ENCODE measurements at regions not wholly inside any gene's neighbourhood (a gene's known extent, or its start where the extent isn't known, plus 50 kb on each side); places are given as distances from the start of the nearest gene placed in this dataset.

DNA sequence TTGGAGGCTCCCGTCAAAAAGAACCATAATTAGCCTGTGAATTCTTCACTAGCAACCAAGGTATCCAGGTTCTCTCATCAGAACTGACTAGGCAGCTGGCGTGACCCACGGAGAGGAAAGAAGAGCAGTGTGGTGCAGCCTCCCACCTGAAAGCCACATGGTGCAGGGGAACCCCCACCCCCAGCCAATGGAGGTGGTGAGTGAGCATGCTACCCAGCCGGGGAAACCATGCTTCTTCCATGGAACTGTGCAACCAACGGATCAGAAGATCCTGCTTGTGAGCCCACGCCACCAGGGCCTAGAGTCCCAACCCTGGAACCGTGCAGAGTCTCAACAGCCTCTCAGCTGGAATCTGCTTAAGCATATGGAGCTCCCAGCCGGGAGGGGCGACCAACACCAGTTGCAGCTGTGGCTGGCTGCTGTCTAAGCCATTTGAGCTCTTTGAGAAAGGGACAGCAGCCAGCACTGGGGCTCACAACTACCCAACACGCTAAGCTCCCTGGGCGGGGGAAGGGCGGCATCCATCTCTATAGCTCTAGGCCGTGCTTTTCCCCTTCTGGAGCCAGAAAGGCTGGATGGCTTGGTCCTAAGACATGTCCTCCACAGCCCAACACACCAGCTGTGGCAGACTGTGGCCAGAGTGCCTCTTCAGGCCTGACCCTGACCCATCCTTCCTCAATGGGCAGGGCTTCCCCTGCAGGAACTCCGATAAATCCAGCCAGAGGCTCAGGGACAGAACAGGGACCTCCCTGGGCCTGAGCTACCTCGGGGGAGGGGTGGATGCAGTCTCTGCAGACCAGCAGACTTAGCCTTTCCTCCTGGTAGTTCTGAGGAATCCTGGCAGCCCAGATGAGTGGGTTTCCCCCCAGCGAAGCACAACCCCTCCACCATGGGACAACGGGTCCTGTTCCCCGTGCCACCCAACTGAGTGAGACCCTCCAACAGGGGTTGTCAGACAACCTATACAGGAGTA is 151.4 kb upstream of the NXPH2 start:
- Histone ChIP-seq H3K9ac (ENCODE audit: low read depth, low read length) (no peak overlapping the region), H3K27ac (ENCODE audit: low read depth, low read length) (no peak overlapping the region), H3K9me3 (ENCODE audit: insufficient read depth, low read depth, low read length) (no peaks in the 10 kb centered on the region), H3K36me3 (ENCODE audit: insufficient read depth, low read length) (no peaks in the 10 kb centered on the region), H3K4me3 (ENCODE audit: low read length) (no peak overlapping the region), H3K27me3 (ENCODE audit: insufficient read depth, low read length) (no peaks in the 10 kb centered on the region), H3K4me1 (ENCODE audit: insufficient read depth, low read length) (peaks cover 4% of the 10 kb centered on the region; the same call in 1 of the 2 replicates)
- 90% methylated on average over 18 of the region's 18 CpGs for WGBS

DNA sequence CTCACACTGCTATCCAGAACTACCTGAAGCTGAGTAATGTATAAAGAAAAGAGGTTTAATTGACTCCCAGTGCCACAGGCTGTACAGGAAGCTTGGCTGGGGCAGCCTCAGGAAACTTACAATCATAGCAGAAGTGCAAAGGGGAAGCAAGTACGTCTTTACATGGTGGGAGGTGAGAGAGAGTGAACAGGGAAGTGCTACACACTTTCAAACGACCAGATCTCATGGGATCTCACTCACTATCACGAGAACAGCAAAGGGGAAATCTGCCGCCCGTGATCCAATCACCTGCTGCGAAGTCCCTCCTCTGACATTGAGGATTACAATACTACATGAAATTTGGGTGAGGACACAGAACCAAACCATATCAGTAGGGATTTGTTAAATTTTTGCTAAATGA is 150.4 kb upstream of the NXPH2 start:
- H3K4me3 ChIP-seq (ENCODE audit: low read length) = no peak overlapping the region
- H3K9me3 ChIP-seq (ENCODE audit: insufficient read depth, low read depth, low read length) = no peaks in the 10 kb centered on the region
- no peak overlapping the region for H3K27ac ChIP-seq (ENCODE audit: low read depth, low read length)
- H3K4me1 ChIP-seq (ENCODE audit: insufficient read depth, low read length) = peaks cover 5% of the 10 kb centered on the region; the same call in 1 of the 2 replicates
- H3K36me3 ChIP-seq (ENCODE audit: insufficient read depth, low read length) = no peaks in the 10 kb centered on the region
- WGBS = 95% methylated on average over 6 of the region's 6 CpGs
- H3K27me3 ChIP-seq (ENCODE audit: insufficient read depth, low read length) = no peaks in the 10 kb centered on the region
- H3K9ac ChIP-seq (ENCODE audit: low read depth, low read length) = no peak overlapping the region

DNA sequence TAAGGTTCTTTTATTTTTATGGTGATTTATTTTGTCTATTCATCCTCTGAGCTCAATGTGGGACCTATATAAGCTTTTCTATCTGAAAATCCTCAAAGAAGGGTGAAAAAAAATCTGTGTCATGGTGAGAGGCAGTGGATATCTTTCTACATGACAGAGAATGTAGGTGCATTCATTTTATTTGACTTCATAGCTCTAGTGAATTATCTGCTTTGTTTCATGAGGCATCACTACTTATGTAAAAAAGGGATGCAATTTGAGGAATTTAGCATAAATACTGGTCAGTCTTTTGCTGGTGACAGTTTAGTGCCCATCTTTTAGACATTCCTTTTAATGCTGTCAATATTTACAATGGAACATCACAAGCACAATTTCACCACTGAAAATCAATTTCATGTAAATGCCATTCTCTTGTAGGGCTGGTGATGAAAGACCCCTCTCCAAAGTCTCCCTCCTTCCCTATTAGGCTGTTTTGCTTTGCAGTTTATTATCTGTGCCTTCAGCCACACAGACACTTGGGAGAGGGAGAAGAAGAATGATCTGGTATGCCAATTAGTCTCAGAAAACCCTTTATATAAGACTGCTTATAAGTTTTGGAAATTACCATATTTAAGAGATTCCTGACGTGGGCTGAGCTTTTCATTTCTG is 148.3 kb upstream of the NXPH2 start:
- Histone ChIP-seq H3K4me1 (ENCODE audit: insufficient read depth, low read length) (peaks cover 5% of the 10 kb centered on the region; the same call in 1 of the 2 replicates), H3K4me3 (ENCODE audit: low read length) (no peak overlapping the region), H3K27me3 (ENCODE audit: insufficient read depth, low read length) (no peaks in the 10 kb centered on the region), H3K27ac (ENCODE audit: low read depth, low read length) (no peak overlapping the region), H3K9me3 (ENCODE audit: insufficient read depth, low read depth, low read length) (no peaks in the 10 kb centered on the region), H3K36me3 (ENCODE audit: insufficient read depth, low read length) (no peaks in the 10 kb centered on the region), H3K9ac (ENCODE audit: low read depth, low read length) (no peak overlapping the region)
- 93% methylated on average over 1 of the region's 1 CpG for WGBS

GRCh38 chr2:138922973-138923563 is 142.9 kb upstream of the NXPH2 start:
- peaks cover 5% of the 10 kb centered on the region; the same call in 1 of the 2 replicates for H3K4me1 ChIP-seq (ENCODE audit: insufficient read depth, low read length)
- H3K36me3 ChIP-seq (ENCODE audit: insufficient read depth, low read length) = no peaks in the 10 kb centered on the region
- H3K9me3 ChIP-seq (ENCODE audit: insufficient read depth, low read depth, low read length) = no peaks in the 10 kb centered on the region
- H3K9ac ChIP-seq (ENCODE audit: low read depth, low read length) = no peak overlapping the region
- H3K27ac ChIP-seq (ENCODE audit: low read depth, low read length) = no peak overlapping the region
- 47% methylated on average over 2 of the region's 2 CpGs for WGBS
- H3K27me3 ChIP-seq (ENCODE audit: insufficient read depth, low read length) = no peaks in the 10 kb centered on the region
- no peak overlapping the region for H3K4me3 ChIP-seq (ENCODE audit: low read length)

GRCh38 chr2:138919120-138919747 is 139.0 kb upstream of the NXPH2 start:
- Histone ChIP-seq H3K4me1 (ENCODE audit: insufficient read depth, low read length) (no peaks in the 10 kb centered on the region), H3K9me3 (ENCODE audit: insufficient read depth, low read depth, low read length) (no peaks in the 10 kb centered on the region), H3K36me3 (ENCODE audit: insufficient read depth, low read length) (no peaks in the 10 kb centered on the region), H3K4me3 (ENCODE audit: low read length) (no peak overlapping the region), H3K9ac (ENCODE audit: low read depth, low read length) (no peak overlapping the region), H3K27ac (ENCODE audit: low read depth, low read length) (no peak overlapping the region), H3K27me3 (ENCODE audit: insufficient read depth, low read length) (no peaks in the 10 kb centered on the region)
- WGBS = 91% methylated on average over 4 of the region's 4 CpGs

GRCh38 chr2:138910427-138910826 is 130.2 kb upstream of the NXPH2 start:
- Histone ChIP-seq H3K36me3 (ENCODE audit: insufficient read depth, low read length) (no peaks in the 10 kb centered on the region), H3K4me1 (ENCODE audit: insufficient read depth, low read length) (no peaks in the 10 kb centered on the region), H3K9me3 (ENCODE audit: insufficient read depth, low read depth, low read length) (no peaks in the 10 kb centered on the region), H3K27me3 (ENCODE audit: insufficient read depth, low read length) (no peaks in the 10 kb centered on the region), H3K9ac (ENCODE audit: low read depth, low read length) (no peak overlapping the region), H3K4me3 (ENCODE audit: low read length) (no peak overlapping the region), H3K27ac (ENCODE audit: low read depth, low read length) (no peak overlapping the region)
- 100% methylated on average over 1 of the region's 1 CpG for WGBS

DNA sequence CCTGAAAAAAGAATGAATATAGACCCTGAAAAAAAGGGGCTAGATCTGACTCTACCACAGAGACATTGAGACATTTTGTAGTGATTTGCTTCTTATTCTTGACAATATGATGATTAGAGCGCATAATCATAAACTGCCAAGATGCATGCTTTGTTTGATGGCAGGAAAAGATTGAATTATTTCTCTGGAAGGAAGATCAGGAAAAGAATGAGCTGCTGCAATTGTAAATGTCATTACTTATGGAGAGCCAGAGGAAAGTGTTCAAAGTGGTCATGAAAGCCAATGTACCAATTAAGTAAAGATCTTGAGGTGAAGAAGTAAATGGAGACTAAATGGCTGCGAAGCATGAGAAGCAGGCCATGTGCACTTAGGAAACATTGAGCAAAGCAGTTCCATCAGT is 126.4 kb upstream of the NXPH2 start:
- no peak overlapping the region for H3K27ac ChIP-seq (ENCODE audit: low read depth, low read length)
- H3K4me3 ChIP-seq (ENCODE audit: low read length) = no peak overlapping the region
- H3K4me1 ChIP-seq (ENCODE audit: insufficient read depth, low read length) = no peaks in the 10 kb centered on the region
- H3K9me3 ChIP-seq (ENCODE audit: insufficient read depth, low read depth, low read length) = no peaks in the 10 kb centered on the region
- H3K9ac ChIP-seq (ENCODE audit: low read depth, low read length) = no peak overlapping the region
- no peaks in the 10 kb centered on the region for H3K27me3 ChIP-seq (ENCODE audit: insufficient read depth, low read length)
- no peaks in the 10 kb centered on the region for H3K36me3 ChIP-seq (ENCODE audit: insufficient read depth, low read length)
- 95% methylated on average over 2 of the region's 2 CpGs for WGBS

DNA sequence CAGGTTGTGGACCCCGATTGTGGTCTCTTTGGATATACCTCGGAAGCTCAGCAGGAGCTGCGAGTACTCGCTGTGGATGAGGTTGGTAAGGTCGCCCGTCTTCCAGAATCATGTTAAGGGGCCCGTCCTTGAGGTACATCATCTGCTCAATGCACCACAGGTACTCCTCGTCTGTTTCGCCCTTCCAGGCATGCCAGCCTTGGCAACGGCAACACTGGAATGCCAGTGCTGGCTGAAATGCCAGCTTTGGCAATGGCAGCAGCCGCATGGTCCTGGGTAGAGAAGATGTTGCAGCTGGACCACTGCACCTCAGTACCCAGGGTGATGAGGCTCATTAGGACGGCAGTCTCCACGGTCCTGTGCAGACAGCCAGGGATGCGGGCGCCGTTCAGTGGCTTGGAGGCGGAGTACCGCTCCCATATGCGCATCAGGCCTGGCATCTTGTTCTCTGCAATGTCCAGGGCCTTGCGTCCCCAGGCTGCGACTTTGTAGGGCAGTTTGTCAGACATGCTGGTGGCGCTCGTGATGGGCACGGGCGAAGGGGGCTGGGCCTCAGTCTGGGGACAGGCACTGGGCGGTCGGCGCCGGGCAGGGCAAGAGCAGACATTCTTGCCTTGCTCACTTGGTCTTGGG is 122.2 kb upstream of the NXPH2 start:
- H3K4me1 ChIP-seq (ENCODE audit: insufficient read depth, low read length) = no peaks in the 10 kb centered on the region
- H3K4me3 ChIP-seq (ENCODE audit: low read length) = no peak overlapping the region
- no peak overlapping the region for H3K9ac ChIP-seq (ENCODE audit: low read depth, low read length)
- no peak overlapping the region for H3K27ac ChIP-seq (ENCODE audit: low read depth, low read length)
- H3K36me3 ChIP-seq (ENCODE audit: insufficient read depth, low read length) = no peaks in the 10 kb centered on the region
- H3K9me3 ChIP-seq (ENCODE audit: insufficient read depth, low read depth, low read length) = no peaks in the 10 kb centered on the region
- WGBS = 97% methylated on average over 29 of the region's 29 CpGs
- H3K27me3 ChIP-seq (ENCODE audit: insufficient read depth, low read length) = no peaks in the 10 kb centered on the region

DNA sequence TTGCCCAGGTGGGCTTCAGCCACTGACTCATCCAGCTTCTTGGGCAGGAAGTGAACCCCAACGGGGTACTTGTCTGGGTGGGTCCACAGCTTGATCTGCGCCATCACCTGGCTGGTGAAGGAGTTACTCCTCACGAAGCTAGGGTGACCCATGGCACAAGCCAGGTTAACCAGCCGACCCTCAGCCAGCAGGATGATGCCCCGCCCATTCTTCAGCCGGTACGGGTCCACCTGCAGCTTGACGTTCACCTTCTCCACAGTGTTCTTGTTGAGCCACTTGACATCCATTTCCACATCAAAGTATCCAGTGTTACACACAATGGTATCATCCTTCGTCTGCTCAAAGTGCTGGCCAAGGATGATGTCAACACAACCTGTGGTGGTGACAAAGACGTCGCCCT is 121.3 kb upstream of the NXPH2 start:
- H3K9ac ChIP-seq (ENCODE audit: low read depth, low read length) = no peak overlapping the region
- no peaks in the 10 kb centered on the region for H3K9me3 ChIP-seq (ENCODE audit: insufficient read depth, low read depth, low read length)
- H3K4me3 ChIP-seq (ENCODE audit: low read length) = no peak overlapping the region
- H3K4me1 ChIP-seq (ENCODE audit: insufficient read depth, low read length) = no peaks in the 10 kb centered on the region
- H3K27ac ChIP-seq (ENCODE audit: low read depth, low read length) = no peak overlapping the region
- H3K36me3 ChIP-seq (ENCODE audit: insufficient read depth, low read length) = no peaks in the 10 kb centered on the region
- 86% methylated on average over 11 of the region's 11 CpGs for WGBS
- H3K27me3 ChIP-seq (ENCODE audit: insufficient read depth, low read length) = no peaks in the 10 kb centered on the region

DNA sequence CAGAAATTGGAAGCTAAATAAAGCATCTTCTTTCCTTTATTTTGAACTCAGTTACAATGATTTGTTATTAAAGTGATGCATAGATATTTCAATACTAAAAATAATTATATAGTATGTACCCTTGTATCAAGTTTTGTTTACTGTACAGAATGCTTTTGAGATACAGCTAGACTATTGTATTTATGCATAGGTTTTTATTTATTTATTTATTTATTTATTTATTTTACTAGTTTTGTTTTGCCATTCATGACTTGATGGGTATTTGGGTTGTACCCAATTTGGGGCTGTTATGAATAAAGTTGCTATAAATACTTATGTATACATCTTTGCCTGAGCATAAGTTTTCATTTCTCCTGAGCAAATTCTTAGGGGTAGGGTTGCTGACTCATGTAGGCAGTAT is 118.7 kb upstream of the NXPH2 start:
- Histone ChIP-seq H3K36me3 (ENCODE audit: insufficient read depth, low read length) (no peaks in the 10 kb centered on the region), H3K27ac (ENCODE audit: low read depth, low read length) (no peak overlapping the region), H3K4me1 (ENCODE audit: insufficient read depth, low read length) (no peaks in the 10 kb centered on the region), H3K9me3 (ENCODE audit: insufficient read depth, low read depth, low read length) (no peaks in the 10 kb centered on the region), H3K27me3 (ENCODE audit: insufficient read depth, low read length) (no peaks in the 10 kb centered on the region), H3K4me3 (ENCODE audit: low read length) (no peak overlapping the region), H3K9ac (ENCODE audit: low read depth, low read length) (no peak overlapping the region)

Data from HUES64 (cell line).